ENCODE measurements at regions not wholly inside any gene's neighbourhood (a gene's known extent, or its start where the extent isn't known, plus 50 kb on each side); places are given as distances from the start of the nearest gene placed in this dataset.

DNA sequence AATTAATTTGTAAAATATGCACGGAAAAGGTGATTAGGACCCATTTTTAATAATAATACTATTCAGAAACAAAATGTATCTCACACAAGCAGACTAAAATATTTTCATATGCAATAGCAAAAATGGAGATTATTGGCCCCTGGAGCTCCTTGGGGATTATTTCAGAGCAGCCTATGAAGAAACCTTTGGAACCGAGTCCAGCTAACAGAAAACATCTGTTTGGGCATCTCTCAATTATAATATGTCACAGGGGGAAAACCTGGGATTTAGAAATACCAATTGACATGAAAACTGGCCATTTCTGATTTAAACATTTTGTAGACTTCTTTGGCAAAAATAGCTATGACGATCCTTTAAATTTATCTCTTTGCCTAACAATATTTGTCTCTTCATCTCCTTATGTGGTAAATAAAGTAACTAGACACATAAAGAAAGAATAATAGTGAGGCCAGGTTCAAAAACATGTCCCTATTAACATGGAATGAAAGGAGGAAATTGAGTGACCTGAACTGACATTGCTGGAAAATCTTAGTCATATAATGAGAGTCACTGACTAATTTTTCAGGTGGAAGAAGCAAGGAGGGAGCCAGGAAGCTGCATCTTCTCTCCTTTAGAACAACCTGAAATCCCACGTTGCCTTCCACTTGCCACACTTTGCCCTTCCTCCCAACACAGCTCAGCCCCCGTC lies 199.0 kb downstream of the SOD2 start:
- H3K27me3 Mint-ChIP-seq: peaks cover 21% of the 10 kb centered on the region
- no peak overlapping the region for H3K27ac Mint-ChIP-seq
- H3K4me3 Mint-ChIP-seq: no peak overlapping the region
- H3K36me3 Mint-ChIP-seq (ENCODE audit: low read depth): no peaks in the 10 kb centered on the region
- H3K9me3 Mint-ChIP-seq: peaks cover 8% of the 10 kb centered on the region
- no peaks in the 10 kb centered on the region for H3K4me1 Mint-ChIP-seq (ENCODE audit: low read depth)

- H3K4me1 Mint-ChIP-seq (ENCODE audit: low read depth): no peaks in the 10 kb centered on the region
- H3K9me3 Mint-ChIP-seq: peaks cover 8% of the 10 kb centered on the region
- H3K27ac Mint-ChIP-seq: no peak overlapping the region
- H3K4me3 Mint-ChIP-seq: no peak overlapping the region
- H3K36me3 Mint-ChIP-seq (ENCODE audit: low read depth): no peaks in the 10 kb centered on the region
- H3K27me3 Mint-ChIP-seq: peaks cover 21% of the 10 kb centered on the region
Observed at GRCh38 chr6:159493231-159493897, 199.7 kb downstream of the SOD2 start.

DNA sequence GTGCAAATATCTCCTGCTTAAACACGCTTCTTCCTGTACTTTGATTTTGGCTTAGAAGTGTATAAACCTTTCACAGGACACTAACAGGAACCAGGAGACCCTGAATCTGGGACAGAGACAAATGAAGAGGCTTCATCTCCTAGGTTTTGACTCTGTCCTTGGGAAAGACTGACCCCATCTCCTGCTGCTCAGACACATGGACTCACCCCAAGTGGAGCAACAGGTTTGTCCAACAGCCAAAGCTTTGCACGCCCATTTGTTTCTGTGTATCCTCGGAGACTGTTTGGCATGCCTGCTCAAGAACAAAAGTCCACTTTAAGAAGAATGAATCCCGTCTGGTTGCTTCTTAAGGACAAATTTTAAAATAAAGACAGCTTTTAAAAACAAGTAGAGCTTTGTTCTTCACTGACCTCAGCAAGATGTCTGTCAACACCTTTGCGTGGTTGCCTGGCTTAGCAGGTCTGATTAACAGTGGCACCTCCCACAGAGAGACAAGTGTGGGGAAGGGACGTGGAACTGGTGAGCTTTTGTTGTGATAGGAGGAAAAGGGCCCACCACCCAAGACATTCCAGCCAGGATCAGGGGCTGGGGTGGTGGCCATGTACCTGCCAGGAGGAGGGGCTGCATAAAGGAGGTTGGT lies 202.6 kb downstream of the SOD2 start:
- H3K27ac Mint-ChIP-seq: no peak overlapping the region
- H3K36me3 Mint-ChIP-seq (ENCODE audit: low read depth): no peaks in the 10 kb centered on the region
- H3K4me1 Mint-ChIP-seq (ENCODE audit: low read depth): no peaks in the 10 kb centered on the region
- H3K27me3 Mint-ChIP-seq: peaks cover 22% of the 10 kb centered on the region
- no peak overlapping the region for H3K4me3 Mint-ChIP-seq
- no peaks in the 10 kb centered on the region for H3K9me3 Mint-ChIP-seq

GRCh38 chr6:159487636-159488035 lies 205.4 kb downstream of the SOD2 start:
- H3K4me1 Mint-ChIP-seq (ENCODE audit: low read depth): no peaks in the 10 kb centered on the region
- peaks cover 36% of the 10 kb centered on the region for H3K27me3 Mint-ChIP-seq
- no peaks in the 10 kb centered on the region for H3K9me3 Mint-ChIP-seq
- H3K27ac Mint-ChIP-seq: no peak overlapping the region
- no peak overlapping the region for H3K4me3 Mint-ChIP-seq
- no peaks in the 10 kb centered on the region for H3K36me3 Mint-ChIP-seq (ENCODE audit: low read depth)

DNA sequence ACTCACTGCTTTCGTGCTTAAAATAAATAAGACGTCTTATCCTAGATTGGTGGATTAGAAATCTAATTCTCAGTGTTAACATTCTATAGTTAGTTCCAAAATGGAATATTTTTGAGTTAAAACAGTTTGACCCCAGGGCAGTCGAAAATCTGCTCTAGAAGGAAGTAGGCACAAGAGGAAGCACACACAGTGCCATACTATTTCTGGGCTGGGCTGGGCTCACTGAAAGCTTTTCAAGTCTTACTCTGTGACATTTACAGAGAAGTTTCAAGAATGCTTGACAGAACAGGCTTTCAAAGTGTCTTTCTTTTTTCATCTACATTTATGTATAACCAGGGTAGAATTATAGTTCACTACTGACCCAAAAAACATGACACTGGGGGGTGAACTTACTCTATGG lies 209.8 kb downstream of the SOD2 start:
- Mint-ChIP-seq H3K4me1 (ENCODE audit: low read depth) (no peaks in the 10 kb centered on the region), H3K9me3 (no peaks in the 10 kb centered on the region), H3K27me3 (peaks cover 33% of the 10 kb centered on the region), H3K4me3 (no peak overlapping the region), H3K36me3 (ENCODE audit: low read depth) (no peaks in the 10 kb centered on the region), H3K27ac (no peak overlapping the region)

GRCh38 chr6:159481897-159482296 lies 211.1 kb downstream of the SOD2 start:
- Mint-ChIP-seq H3K27ac (no peak overlapping the region), H3K36me3 (ENCODE audit: low read depth) (no peaks in the 10 kb centered on the region)

DNA sequence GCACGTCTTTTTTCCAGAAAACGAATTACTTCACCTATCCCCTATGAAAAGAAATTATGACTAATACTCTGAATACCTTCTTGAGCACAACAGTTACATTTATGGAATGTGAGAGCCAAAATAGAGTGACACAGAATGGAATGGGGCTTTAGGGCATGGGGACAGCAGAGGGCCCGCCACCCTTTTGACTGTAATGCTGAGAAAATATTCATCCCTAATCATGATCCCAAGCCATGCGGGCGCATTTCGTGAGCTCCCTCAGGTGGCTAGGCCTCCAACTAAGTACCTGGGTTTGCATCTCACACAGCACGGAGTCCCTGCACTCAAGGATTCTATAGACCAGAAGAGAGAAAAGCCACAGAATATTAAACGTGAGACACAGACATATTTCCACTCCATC lies 212.6 kb downstream of the SOD2 start:
- no peaks in the 10 kb centered on the region for H3K36me3 Mint-ChIP-seq (ENCODE audit: low read depth)
- H3K27me3 Mint-ChIP-seq: peaks cover 29% of the 10 kb centered on the region
- H3K4me3 Mint-ChIP-seq: no peak overlapping the region
- no peaks in the 10 kb centered on the region for H3K4me1 Mint-ChIP-seq (ENCODE audit: low read depth)
- no peaks in the 10 kb centered on the region for H3K9me3 Mint-ChIP-seq
- no peak overlapping the region for H3K27ac Mint-ChIP-seq

More at GRCh38 chr6:159481897-159482296, 211.1 kb downstream of the SOD2 start:
- Mint-ChIP-seq H3K4me1 (ENCODE audit: low read depth) (no peaks in the 10 kb centered on the region), H3K4me3 (no peak overlapping the region), H3K9me3 (no peaks in the 10 kb centered on the region), H3K27me3 (peaks cover 33% of the 10 kb centered on the region)

DNA sequence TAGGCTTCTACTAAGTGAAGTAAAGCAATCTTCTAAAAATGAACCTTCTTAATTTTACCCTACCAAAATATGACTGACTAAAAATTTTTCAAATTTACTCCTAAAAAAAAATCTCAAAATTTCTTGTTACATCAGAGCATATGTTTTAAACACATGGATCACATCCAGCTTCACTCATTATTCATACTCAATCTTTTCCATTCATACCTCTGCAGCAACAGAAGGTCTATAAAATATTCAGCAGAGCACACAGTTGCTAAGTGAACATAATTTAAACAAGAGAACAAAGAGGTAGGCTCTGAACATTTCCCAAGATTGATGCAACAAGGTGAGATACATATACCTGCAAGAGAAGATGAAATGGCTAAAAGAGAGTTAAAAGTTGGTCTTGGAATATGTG lies 213.9 kb downstream of the SOD2 start:
- Mint-ChIP-seq H3K27me3 (peaks cover 22% of the 10 kb centered on the region), H3K4me3 (no peak overlapping the region), H3K36me3 (ENCODE audit: low read depth) (no peaks in the 10 kb centered on the region), H3K27ac (no peak overlapping the region), H3K9me3 (no peaks in the 10 kb centered on the region), H3K4me1 (ENCODE audit: low read depth) (no peaks in the 10 kb centered on the region)

- Mint-ChIP-seq H3K27ac (no peak overlapping the region), H3K4me3 (no peak overlapping the region), H3K4me1 (ENCODE audit: low read depth) (no peaks in the 10 kb centered on the region), H3K27me3 (no peaks in the 10 kb centered on the region), H3K36me3 (ENCODE audit: low read depth) (no peaks in the 10 kb centered on the region), H3K9me3 (no peaks in the 10 kb centered on the region)
Observed at GRCh38 chr6:159473475-159474263, 219.4 kb downstream of the SOD2 start.

GRCh38 chr6:159470397-159470796 lies 222.6 kb downstream of the SOD2 start:
- Mint-ChIP-seq H3K36me3 (ENCODE audit: low read depth) (no peaks in the 10 kb centered on the region), H3K4me3 (no peak overlapping the region), H3K9me3 (no peaks in the 10 kb centered on the region), H3K27ac (no peak overlapping the region), H3K4me1 (ENCODE audit: low read depth) (peaks cover 12% of the 10 kb centered on the region), H3K27me3 (peaks cover 7% of the 10 kb centered on the region)

- no peaks in the 10 kb centered on the region for H3K36me3 Mint-ChIP-seq (ENCODE audit: low read depth)
- H3K9me3 Mint-ChIP-seq: no peaks in the 10 kb centered on the region
- peaks cover 8% of the 10 kb centered on the region for H3K27me3 Mint-ChIP-seq
- H3K27ac Mint-ChIP-seq: no peak overlapping the region
- H3K4me3 Mint-ChIP-seq: no peak overlapping the region
- peaks cover 12% of the 10 kb centered on the region for H3K4me1 Mint-ChIP-seq (ENCODE audit: low read depth)
Observed at GRCh38 chr6:159469443-159469842, 223.6 kb downstream of the SOD2 start.

DNA sequence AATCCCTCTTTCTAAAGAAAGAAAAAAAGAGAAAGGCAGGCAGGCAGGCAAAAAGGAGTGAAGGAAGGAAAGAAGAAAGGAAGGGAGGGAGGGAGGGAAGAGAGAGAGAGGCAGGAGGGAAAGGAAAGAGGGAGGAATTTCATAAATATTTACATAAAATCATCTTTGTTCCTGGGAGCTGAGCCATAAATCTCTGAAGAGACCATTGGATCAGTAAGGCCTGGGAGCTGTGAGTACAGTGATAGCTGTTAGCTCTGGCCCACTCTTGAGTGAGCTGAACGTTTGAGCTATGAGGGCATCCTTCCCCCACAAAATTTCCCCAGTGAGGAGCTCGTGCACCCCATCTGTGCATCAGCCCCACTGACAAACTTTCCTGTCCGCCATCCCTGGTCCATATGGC lies 224.0 kb downstream of the SOD2 start:
- Mint-ChIP-seq H3K9me3 (no peaks in the 10 kb centered on the region), H3K36me3 (ENCODE audit: low read depth) (no peaks in the 10 kb centered on the region), H3K4me3 (no peak overlapping the region), H3K27ac (no peak overlapping the region), H3K4me1 (ENCODE audit: low read depth) (peaks cover 12% of the 10 kb centered on the region), H3K27me3 (peaks cover 12% of the 10 kb centered on the region)

GRCh38 chr6:159467473-159468041 lies 225.5 kb downstream of the SOD2 start:
- Mint-ChIP-seq H3K27me3 (peaks cover 16% of the 10 kb centered on the region), H3K27ac (no peak overlapping the region)

DNA sequence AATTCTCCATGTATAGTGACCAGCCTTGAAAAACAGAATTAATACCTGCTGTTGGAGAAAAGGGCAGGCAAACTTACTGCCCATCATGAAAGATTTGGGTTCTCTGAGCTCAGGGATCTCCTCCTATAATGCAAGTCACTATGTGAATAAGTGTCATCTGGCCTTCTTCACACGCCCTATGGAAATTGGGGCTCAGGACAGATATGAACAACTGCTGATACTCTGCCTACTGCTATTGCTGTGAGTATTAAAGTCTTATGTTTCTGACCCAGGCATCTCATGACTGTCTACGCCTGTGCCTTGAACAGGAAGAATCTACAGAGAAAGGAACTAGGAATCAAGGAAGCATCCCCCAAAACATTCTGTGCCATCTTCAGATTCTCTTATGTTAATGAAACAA lies 226.1 kb downstream of the SOD2 start:
- H3K36me3 Mint-ChIP-seq (ENCODE audit: low read depth): no peaks in the 10 kb centered on the region
- H3K4me3 Mint-ChIP-seq: no peak overlapping the region
- H3K9me3 Mint-ChIP-seq: no peaks in the 10 kb centered on the region
- H3K27me3 Mint-ChIP-seq: peaks cover 16% of the 10 kb centered on the region
- H3K27ac Mint-ChIP-seq: no peak overlapping the region
- peaks cover 12% of the 10 kb centered on the region for H3K4me1 Mint-ChIP-seq (ENCODE audit: low read depth)

More at GRCh38 chr6:159467473-159468041, 225.5 kb downstream of the SOD2 start:
- Mint-ChIP-seq H3K4me3 (no peak overlapping the region), H3K9me3 (no peaks in the 10 kb centered on the region), H3K36me3 (ENCODE audit: low read depth) (no peaks in the 10 kb centered on the region), H3K4me1 (ENCODE audit: low read depth) (peaks cover 12% of the 10 kb centered on the region)

All from stimulated activated naive CD8-positive, alpha-beta T cell treated with anti-CD3 and anti-CD28 coated beads, Interleukin-15, Interleukin-2, amounts not matched to agents 100 ng/mL and 50 ng/mL, for 24 hours (primary cell).